Fibroblast of mammary gland (primary cell): ENCODE measurements at regions not wholly inside any gene's neighbourhood (a gene's known extent, or its start where the extent isn't known, plus 50 kb on each side); places are given as distances from the start of the nearest gene placed in this dataset.

ENCODE experiments used
- DNase-seq: peaks from one replicate; pipeline ENCODE4 v3.0.0-alpha.2; 2010; ENCODE audit warnings: low read depth
- H3K4me3 ChIP-seq: 2 replicates; pipeline ENCODE4 v1.5.1; 2011; ENCODE audit warnings: low read depth, mild to moderate bottlenecking, low read length, moderate library complexity; ENCODE audit not compliant: control insufficient read depth
- CTCF ChIP-seq: conservative IDR thresholded peaks from 2 replicates; pipeline ENCODE4 v1.5.1; 2011; ENCODE audit warnings: low read depth, low read length, inconsistent platforms; ENCODE audit not compliant: control insufficient read depth, insufficient read depth

GRCh38 chr17:68704871-68705713 is 103.9 kb upstream of the FAM20A start:
- no peak for TF ChIP-seq CTCF
- H3K4me3 ChIP-seq = no peak overlapping the region
- peak; percentile 98 for DNase-seq

- H3K4me3 ChIP-seq = no peak overlapping the region
- TF ChIP-seq CTCF = no peak
- DNase-seq = peak; percentile 49
Observed at GRCh38 chr17:68701046-68701445, 99.9 kb upstream of the FAM20A start.

GRCh38 chr17:68700421-68700820 is 99.3 kb upstream of the FAM20A start:
- no peak overlapping the region for H3K4me3 ChIP-seq
- no peak for DNase-seq
- TF ChIP-seq CTCF = no peak

- DNase-seq = no peak
- no peak for TF ChIP-seq CTCF
- H3K4me3 ChIP-seq = no peak overlapping the region
Observed at GRCh38 chr17:68699936-68700335, 98.8 kb upstream of the FAM20A start.

GRCh38 chr17:68698746-68699145 is 97.6 kb upstream of the FAM20A start:
- H3K4me3 ChIP-seq = no peak overlapping the region
- no peak for DNase-seq
- no peak for TF ChIP-seq CTCF

GRCh38 chr17:68697850-68698361 is 96.7 kb upstream of the FAM20A start:
- no peak for TF ChIP-seq CTCF
- peak; percentile 93 for DNase-seq
- H3K4me3 ChIP-seq = no peak overlapping the region
